GM12878 (cell line): ENCODE measurements at regions not wholly inside any gene's neighbourhood (a gene's known extent, or its start where the extent isn't known, plus 50 kb on each side); places are given as distances from the start of the nearest gene placed in this dataset.

Source experiments
- ATAC-seq: fragments of 200-7000 bp; cut with Tn5 transposase; 3 replicates; pipeline ENCODE4 v1.9.1; 2020; ENCODE audit warnings: mild to moderate bottlenecking, moderate library complexity
- BruUV-seq: library from RNA; stranded (reverse); fragments of 400-500 nt; replicated peaks from 2 replicates; lab custom pipeline; 2021; lab: Mats Ljungman, UMichigan
- CTCF ChIA-PET: fragments of 300-600 bp; sonication (Branson Sonifier 250); formaldehyde crosslinking; extraction: SDS; loops from one replicate; lab custom pipeline; 2021; ENCODE audit warnings: inconsistent platforms; lab: Yijun Ruan, JAX
- POLR2A ChIA-PET: fragments of 350-600 bp; formaldehyde crosslinking; extraction: SDS; loops from one replicate; lab custom pipeline; 2021; ENCODE audit warnings: inconsistent platforms; lab: Charles Lee
- RAD21 ChIA-PET: fragments of 300-600 bp; sonication (Branson Sonifier 250); formaldehyde crosslinking; loops from one replicate; lab custom pipeline; 2023; ENCODE audit warnings: antibody characterized with exemption; ENCODE audit not compliant: unreplicated experiment; lab: Charles Lee
- SMC1A ChIA-PET: fragments of 300-600 bp; sonication (Branson Sonifier 250); formaldehyde crosslinking; loops from one replicate; lab custom pipeline; 2023; ENCODE audit not compliant: unreplicated experiment, uncharacterized antibody; lab: Charles Lee
- DNase-seq: peaks from one replicate; pipeline ENCODE4 v3.0.0-alpha.2; 2011; ENCODE audit warnings: low read depth, low spot score
- FAIRE-seq: peaks from 3 replicates; lab custom pipeline; 2011; peaks lifted over from hg19 to GRCh38; lab: Jason Lieb, UNC
- H2AFZ ChIP-seq: 2 replicates; pipeline ENCODE4 v1.6.0; 2011; ENCODE audit warnings: low read depth, low read length, control low read depth; ENCODE audit not compliant: control insufficient read depth
- H3K27ac ChIP-seq: 2 replicates; pipeline ENCODE4 v1.5.1; 2011; ENCODE audit warnings: control low read depth; ENCODE audit not compliant: control insufficient read depth, insufficient read depth
- H3K27me3 ChIP-seq, 2 experiments: replicated peaks in 1 of 2; 2 replicates each; pipeline versions ENCODE4 v1.6.0 to v1.6.1; 2011; ENCODE audit warnings: low read length in 1 of 2; ENCODE audit not compliant: control insufficient read depth in 2 of 2, insufficient read depth in 2 of 2
- H3K36me3 ChIP-seq, 2 experiments: 2 replicates each; pipeline ENCODE4 v1.5.1; 2011; ENCODE audit warnings: low read length in 1 of 2; ENCODE audit not compliant: control insufficient read depth in 2 of 2, insufficient read depth in 2 of 2
- H3K4me1 ChIP-seq: 2 replicates; pipeline ENCODE4 v1.6.1; 2011; ENCODE audit warnings: mild to moderate bottlenecking, low read length, moderate library complexity, mixed read lengths; ENCODE audit not compliant: control insufficient read depth, insufficient read depth
- H3K4me2 ChIP-seq: 2 replicates; pipeline ENCODE4 v1.6.0; 2011; ENCODE audit warnings: control low read depth; ENCODE audit not compliant: control insufficient read depth, insufficient read depth
- H3K4me3 ChIP-seq: fragments of 200-600 bp; sonication (generic); 2 replicates; pipeline ENCODE4 v1.5.1; 2016
- H3K79me2 ChIP-seq: 2 replicates; pipeline ENCODE4 v1.6.0; 2011; ENCODE audit warnings: low read length; ENCODE audit not compliant: control insufficient read depth, insufficient read depth
- H3K9ac ChIP-seq: 2 replicates; pipeline ENCODE4 v1.8.0; 2011; ENCODE audit warnings: low read length, control low read depth, mixed read lengths; ENCODE audit not compliant: control insufficient read depth, insufficient read depth
- H3K9me3 ChIP-seq: replicated peaks from 3 replicates; pipeline ENCODE4 v1.5.1; 2011; ENCODE audit warnings: mild to moderate bottlenecking, low read length; ENCODE audit not compliant: control insufficient read depth, insufficient read depth
- H4K20me1 ChIP-seq: 2 replicates; pipeline ENCODE4 v1.6.0; 2011; ENCODE audit not compliant: control insufficient read depth, insufficient read depth
- ATF7 ChIP-seq: fragments of 450-650 bp; IDR thresholded peaks from 2 replicates; pipeline ENCODE4 v1.6.1; 2016; ENCODE audit warnings: low read depth, mild to moderate bottlenecking
- CREM ChIP-seq: IDR thresholded peaks from 2 replicates; pipeline ENCODE4 v1.6.1; 2014; ENCODE audit warnings: antibody characterized with exemption, low read depth
- ELK1 ChIP-seq: IDR thresholded peaks from 2 replicates; pipeline ENCODE4 v1.6.1; 2012; ENCODE audit warnings: low read depth, low read length, improper control_type of control experiment
- EP300 ChIP-seq, 2 experiments: fragments of 150-350 bp in 1 of 2; IDR thresholded peaks; 2 replicates each; pipeline ENCODE4 v1.6.1; 2011 to 2012; ENCODE audit warnings: low read depth in 2 of 2, low read length in 2 of 2, borderline replicate concordance in 1 of 2, improper control_type of control experiment in 1 of 2, inconsistent platforms in 1 of 2; ENCODE audit not compliant: control insufficient read depth in 1 of 2
- GABPA ChIP-seq: IDR thresholded peaks from 2 replicates; pipeline ENCODE4 v1.6.1; 2014; ENCODE audit warnings: antibody characterized with exemption, low read depth, mild to moderate bottlenecking, inconsistent platforms
- HDAC6 ChIP-seq: fragments of 200-600 bp; sonication (generic); IDR thresholded peaks from one replicate; pipeline ENCODE4 v1.8.0; 2017; ENCODE audit warnings: antibody characterized with exemption; ENCODE audit not compliant: unreplicated experiment
- IKZF1 ChIP-seq: fragments of 450-650 bp; conservative IDR thresholded peaks from 2 replicates; pipeline ENCODE4 v1.6.1; 2017; ENCODE audit warnings: antibody characterized with exemption, mild to moderate bottlenecking
- IRF4 ChIP-seq: IDR thresholded peaks from 2 replicates; pipeline ENCODE4 v1.6.1; 2011; ENCODE audit warnings: low read depth, low read length
- MTA2 ChIP-seq: fragments of 450-650 bp; IDR thresholded peaks from 2 replicates; pipeline ENCODE4 v1.6.1; 2016; ENCODE audit warnings: low read depth, mild to moderate bottlenecking, moderate library complexity
- NFYA ChIP-seq: IDR thresholded peaks from 2 replicates; pipeline ENCODE4 v1.6.1; 2011; ENCODE audit warnings: low read depth, mild to moderate bottlenecking, low read length, improper control_type of control experiment, borderline replicate concordance
- RAD21 ChIP-seq: IDR thresholded peaks from 2 replicates; pipeline ENCODE4 v1.6.1; 2011; ENCODE audit warnings: mild to moderate bottlenecking, low read depth, low read length, moderate library complexity; ENCODE audit not compliant: insufficient read depth
- RB1 ChIP-seq: fragments of 450-650 bp; formaldehyde crosslinking; IDR thresholded peaks from 2 replicates; pipeline ENCODE4 v1.6.1; 2017; ENCODE audit warnings: mild to moderate bottlenecking, borderline replicate concordance
- SPI1 ChIP-seq: IDR thresholded peaks from 2 replicates; pipeline ENCODE4 v1.6.1; 2011; ENCODE audit warnings: low read depth, mild to moderate bottlenecking, low read length, moderate library complexity, borderline replicate concordance; ENCODE audit not compliant: insufficient read depth
- STAT1 ChIP-seq: fragments of 450-650 bp; conservative IDR thresholded peaks from 2 replicates; pipeline ENCODE4 v1.6.1; 2014; ENCODE audit warnings: antibody characterized with exemption, mild to moderate bottlenecking
- YBX1 ChIP-seq: fragments of 450-650 bp; IDR thresholded peaks from 2 replicates; pipeline ENCODE4 v1.6.1; 2016; ENCODE audit warnings: antibody characterized with exemption
- WGBS: methylation state at CpG from one replicate; pipeline ENCODE4 v1.1.6; 2016; ENCODE audit warnings: low lambda C conversion rate; ENCODE audit not compliant: insufficient replicate concordance, insufficient coverage; ENCODE audit errors: missing lambda C conversion rate; 5-methylcytosine and 5-hydroxymethylcytosine counted together
- in situ Hi-C: fragments of 300-500 bp; cut with MboI; formaldehyde crosslinking; loops from 9 replicates; pipeline ENCODE4 v1.14.3; 2018; ENCODE audit warnings: mixed read lengths
- intact Hi-C: fragments of 100-400 bp; cut with micrococcal nuclease; formaldehyde crosslinking; loops from one replicate; pipeline ENCODE4 v1.14.2; 2022; ENCODE audit not compliant: unreplicated experiment
- TF ChIP-seq, protein P1 (sequence below): fragments of 450-650 bp; IDR thresholded peaks from 2 replicates; pipeline ENCODE4 v1.6.1; 2018; ENCODE audit warnings: borderline replicate concordance, mild to moderate bottlenecking; ENCODE audit not compliant: partially characterized antibody
- TF ChIP-seq, protein P2 (sequence below): IDR thresholded peaks from 2 replicates; pipeline ENCODE4 v1.6.1; 2012; ENCODE audit warnings: low read length, inconsistent platforms
- TF ChIP-seq, protein P3 (sequence below): fragments of 450-650 bp; formaldehyde crosslinking; IDR thresholded peaks from 2 replicates; pipeline ENCODE4 v1.5.0; 2022; ENCODE audit warnings: mild to moderate bottlenecking, missing genetic modification characterization

DNA sequence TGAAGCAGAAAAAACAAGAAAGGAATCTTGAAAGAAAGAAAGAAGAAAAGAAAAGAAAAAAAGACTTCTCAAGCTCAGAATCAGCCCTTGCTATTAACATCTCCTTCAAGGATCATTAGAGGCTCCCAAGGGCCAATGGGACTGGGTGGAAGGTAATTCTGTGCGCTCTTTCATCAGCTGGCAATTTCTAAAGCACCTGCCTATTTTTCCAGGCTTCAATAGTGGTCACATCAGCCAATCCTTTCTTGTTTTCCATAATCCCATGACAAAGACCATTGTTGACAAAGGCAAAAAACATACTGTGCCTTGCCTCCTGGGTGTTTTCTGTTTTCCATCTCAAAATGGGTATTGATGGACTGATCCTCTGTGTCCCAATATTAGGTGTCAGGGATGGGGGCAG lies 88.2 kb upstream of the TSC22D1 start:
- CTCF ChIA-PET, result no interaction called here
- in situ Hi-C loops (no loop called here), intact Hi-C loops (no loop called here)
- Histone ChIP-seq H3K4me3 (no peak overlapping the region), H3K4me2 (no peak overlapping the region), H3K36me3 (no peaks in the 10 kb centered on the region), H2AFZ (no peak overlapping the region), H3K27ac (no peak overlapping the region), H3K79me2 (no peaks in the 10 kb centered on the region), H3K4me1 (peaks cover 15% of the 10 kb centered on the region), H3K9ac (no peak overlapping the region), H3K9me3 (no peaks in the 10 kb centered on the region), H4K20me1 (no peaks in the 10 kb centered on the region), H3K27me3 (no peaks in the 10 kb centered on the region; a peak in 2 of 4 replicates)
- POLR2A ChIA-PET, result no interaction called here
- RAD21 ChIA-PET, result no interaction called here
- 84% methylated on average over 1 of the region's 1 CpG for WGBS
- FAIRE-seq, result no peak
- ATAC-seq, result no peak
- DNase-seq, result no peak
- BruUV-seq, result no TSS peak
- SMC1A ChIA-PET, result no interaction called here
- no peak for TF ChIP-seq SPI1
- TF ChIP-seq EP300 (IDR thresholded peaks at IDR 0.05; ENCODE audit: borderline replicate concordance in 1 of 2, control insufficient read depth in 1 of 2, low read depth in 2 of 2, low read length in 2 of 2), result no peak
- TF ChIP-seq, protein P1, sequence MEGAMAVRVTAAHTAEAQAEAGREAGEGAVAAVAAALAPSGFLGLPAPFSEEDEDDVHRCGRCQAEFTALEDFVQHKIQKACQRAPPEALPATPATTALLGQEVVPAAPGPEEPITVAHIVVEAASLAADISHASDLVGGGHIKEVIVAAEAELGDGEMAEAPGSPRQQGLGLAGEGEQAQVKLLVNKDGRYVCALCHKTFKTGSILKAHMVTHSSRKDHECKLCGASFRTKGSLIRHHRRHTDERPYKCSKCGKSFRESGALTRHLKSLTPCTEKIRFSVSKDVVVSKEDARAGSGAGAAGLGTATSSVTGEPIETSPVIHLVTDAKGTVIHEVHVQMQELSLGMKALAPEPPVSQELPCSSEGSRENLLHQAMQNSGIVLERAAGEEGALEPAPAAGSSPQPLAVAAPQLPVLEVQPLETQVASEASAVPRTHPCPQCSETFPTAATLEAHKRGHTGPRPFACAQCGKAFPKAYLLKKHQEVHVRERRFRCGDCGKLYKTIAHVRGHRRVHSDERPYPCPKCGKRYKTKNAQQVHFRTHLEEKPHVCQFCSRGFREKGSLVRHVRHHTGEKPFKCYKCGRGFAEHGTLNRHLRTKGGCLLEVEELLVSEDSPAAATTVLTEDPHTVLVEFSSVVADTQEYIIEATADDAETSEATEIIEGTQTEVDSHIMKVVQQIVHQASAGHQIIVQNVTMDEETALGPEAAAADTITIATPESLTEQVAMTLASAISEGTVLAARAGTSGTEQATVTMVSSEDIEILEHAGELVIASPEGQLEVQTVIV, result no peak
- no peak for TF ChIP-seq CREM
- no peak for TF ChIP-seq RB1
- TF ChIP-seq HDAC6, result no peak
- TF ChIP-seq YBX1, result no peak
- no peak for TF ChIP-seq NFYA
- no peak for TF ChIP-seq MTA2
- TF ChIP-seq ATF7, result no peak
- TF ChIP-seq STAT1, result no peak
- no peak for TF ChIP-seq ELK1
- no peak for TF ChIP-seq IRF4
- TF ChIP-seq, protein P2, sequence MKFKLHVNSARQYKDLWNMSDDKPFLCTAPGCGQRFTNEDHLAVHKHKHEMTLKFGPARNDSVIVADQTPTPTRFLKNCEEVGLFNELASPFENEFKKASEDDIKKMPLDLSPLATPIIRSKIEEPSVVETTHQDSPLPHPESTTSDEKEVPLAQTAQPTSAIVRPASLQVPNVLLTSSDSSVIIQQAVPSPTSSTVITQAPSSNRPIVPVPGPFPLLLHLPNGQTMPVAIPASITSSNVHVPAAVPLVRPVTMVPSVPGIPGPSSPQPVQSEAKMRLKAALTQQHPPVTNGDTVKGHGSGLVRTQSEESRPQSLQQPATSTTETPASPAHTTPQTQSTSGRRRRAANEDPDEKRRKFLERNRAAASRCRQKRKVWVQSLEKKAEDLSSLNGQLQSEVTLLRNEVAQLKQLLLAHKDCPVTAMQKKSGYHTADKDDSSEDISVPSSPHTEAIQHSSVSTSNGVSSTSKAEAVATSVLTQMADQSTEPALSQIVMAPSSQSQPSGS, result no peak
- TF ChIP-seq RAD21, result no peak
- TF ChIP-seq, protein P3, sequence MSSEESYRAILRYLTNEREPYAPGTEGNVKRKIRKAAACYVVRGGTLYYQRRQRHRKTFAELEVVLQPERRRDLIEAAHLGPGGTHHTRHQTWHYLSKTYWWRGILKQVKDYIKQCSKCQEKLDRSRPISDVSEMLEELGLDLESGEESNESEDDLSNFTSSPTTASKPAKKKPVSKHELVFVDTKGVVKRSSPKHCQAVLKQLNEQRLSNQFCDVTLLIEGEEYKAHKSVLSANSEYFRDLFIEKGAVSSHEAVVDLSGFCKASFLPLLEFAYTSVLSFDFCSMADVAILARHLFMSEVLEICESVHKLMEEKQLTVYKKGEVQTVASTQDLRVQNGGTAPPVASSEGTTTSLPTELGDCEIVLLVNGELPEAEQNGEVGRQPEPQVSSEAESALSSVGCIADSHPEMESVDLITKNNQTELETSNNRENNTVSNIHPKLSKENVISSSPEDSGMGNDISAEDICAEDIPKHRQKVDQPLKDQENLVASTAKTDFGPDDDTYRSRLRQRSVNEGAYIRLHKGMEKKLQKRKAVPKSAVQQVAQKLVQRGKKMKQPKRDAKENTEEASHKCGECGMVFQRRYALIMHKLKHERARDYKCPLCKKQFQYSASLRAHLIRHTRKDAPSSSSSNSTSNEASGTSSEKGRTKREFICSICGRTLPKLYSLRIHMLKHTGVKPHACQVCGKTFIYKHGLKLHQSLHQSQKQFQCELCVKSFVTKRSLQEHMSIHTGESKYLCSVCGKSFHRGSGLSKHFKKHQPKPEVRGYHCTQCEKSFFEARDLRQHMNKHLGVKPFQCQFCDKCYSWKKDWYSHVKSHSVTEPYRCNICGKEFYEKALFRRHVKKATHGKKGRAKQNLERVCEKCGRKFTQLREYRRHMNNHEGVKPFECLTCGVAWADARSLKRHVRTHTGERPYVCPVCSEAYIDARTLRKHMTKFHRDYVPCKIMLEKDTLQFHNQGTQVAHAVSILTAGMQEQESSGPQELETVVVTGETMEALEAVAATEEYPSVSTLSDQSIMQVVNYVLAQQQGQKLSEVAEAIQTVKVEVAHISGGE, result no peak
- no peak for TF ChIP-seq IKZF1
- TF ChIP-seq GABPA, result no peak
